RKO (cell line): ENCODE measurements at regions not wholly inside any gene's neighbourhood (a gene's known extent, or its start where the extent isn't known, plus 50 kb on each side); places are given as distances from the start of the nearest gene placed in this dataset.
"Not testable (repeated sequence)": the region's sequence is repeated elsewhere in the genome, so short reads cannot be mapped to it uniquely, and the experiment has no call there.

Experiments
- DNase-seq: peaks from one replicate; pipeline ENCODE4 v3.0.0-alpha.2; 2016; ENCODE audit warnings: low spot score

DNA sequence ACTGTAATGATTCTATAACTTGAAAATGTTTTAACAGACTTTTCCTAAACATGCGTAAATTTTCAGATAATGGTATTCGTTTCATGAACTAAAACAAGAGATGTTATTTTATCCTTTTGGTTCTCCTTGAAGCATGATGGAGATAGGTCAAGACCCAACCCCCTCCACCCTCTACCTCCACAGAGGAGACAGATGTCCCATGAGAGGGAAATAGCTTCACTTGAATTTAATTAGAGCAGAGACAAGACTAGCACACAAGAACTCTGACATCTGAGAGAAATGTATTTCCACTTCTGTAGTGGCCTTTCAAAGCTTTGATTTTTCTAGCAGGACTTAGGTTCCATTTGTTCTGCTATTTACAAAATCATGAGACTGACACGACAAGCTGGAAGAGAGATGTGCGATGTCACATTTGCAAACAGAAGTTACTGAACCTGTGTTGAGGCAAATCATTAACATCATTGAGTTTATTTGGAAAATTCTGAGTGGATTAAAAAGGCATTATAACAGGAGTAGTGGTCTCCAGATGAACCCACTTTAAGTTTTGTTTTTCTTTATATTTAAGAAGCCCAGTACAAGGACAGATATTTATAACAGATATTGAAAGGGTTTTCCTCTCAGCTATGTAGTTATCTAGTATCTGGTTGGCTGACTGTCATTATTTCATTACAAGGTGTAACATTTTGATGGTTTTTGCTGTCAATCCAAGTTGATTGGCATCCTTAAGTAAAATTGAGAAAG is 276.2 kb downstream of the ASXL3 start:
- no peak for DNase-seq

DNA sequence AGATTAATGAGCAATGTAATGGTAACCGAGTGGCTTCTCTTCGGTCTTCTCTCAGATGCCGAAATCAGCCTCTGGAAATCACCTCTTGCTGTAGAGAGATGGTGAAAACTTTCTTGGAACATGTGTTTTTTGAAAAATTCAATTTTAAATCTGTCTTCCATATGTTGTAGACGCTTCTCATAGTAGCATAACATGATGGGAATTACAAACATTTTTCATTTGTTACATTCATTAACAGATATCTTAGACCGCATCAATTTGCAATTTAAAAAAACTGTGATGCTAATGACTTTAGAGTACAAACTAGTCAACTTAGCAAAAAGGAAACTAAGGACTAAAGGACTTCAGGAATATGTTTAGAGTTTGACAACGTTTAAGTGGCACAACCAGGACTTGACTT is 275.2 kb downstream of the ASXL3 start:
- no peak for DNase-seq

DNA sequence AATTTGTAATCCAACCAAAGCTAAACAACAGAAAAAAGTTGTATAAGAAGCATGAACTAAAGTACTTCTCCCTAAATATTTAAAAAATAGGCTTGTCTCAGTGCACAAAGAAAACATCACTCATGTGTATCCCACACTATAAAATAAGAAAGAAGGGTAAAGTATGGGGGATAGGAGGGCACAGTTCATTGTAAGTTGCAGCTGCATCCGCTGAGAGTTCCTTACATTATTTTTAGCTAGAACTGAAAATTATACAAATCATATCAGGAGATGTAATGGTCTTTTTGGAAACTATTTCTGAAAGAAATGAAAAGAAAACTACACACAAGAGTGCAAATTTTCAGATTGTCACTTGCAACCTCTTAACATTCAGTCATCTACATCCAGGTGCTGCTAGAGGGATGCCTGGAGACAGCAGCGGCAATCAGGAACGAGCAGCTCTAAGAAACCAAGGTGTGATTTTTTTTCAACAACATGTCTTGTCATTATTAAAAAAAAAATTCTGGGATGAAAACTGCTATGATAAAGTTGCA is 273.6 kb downstream of the ASXL3 start:
- no peak for DNase-seq

DNA sequence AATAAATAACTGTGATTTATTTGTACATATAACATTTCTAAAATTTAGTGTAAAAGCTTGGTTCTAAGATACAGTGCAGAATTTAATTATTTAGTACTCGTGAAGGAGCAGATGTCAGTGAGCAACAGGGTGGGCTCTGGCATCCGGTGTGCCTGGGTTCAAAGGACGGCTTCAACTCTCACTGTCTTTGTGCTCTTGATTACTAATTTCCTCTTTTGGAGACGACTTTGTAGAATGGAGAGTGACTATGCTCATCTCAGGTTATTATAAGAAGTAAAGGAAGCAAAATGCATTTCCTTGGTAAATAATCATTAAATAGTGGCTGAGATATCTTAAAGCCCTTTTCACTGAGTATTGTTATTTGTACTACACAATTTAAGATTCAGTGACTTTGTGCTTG is 271.7 kb downstream of the ASXL3 start:
- no peak for DNase-seq

DNA sequence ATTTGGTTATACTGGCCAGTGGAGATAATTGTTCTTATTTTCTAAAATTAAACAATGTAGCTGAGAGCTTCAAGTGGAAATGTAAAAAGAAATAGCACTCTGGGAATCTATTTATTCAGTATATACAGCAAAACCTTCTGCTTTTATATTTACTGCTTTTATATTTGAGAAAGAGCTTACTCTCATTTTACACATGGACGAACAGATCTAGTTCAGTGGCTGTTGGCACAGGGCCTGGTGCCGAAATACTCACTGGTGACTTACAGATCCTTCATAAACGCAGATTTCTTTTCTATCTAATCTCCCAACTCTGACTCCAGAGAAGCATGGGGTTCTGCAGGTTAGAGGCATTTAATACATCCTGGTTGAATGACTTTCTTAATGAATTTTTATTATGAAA is 266.2 kb downstream of the ASXL3 start:
- DNase-seq, result no peak

DNA sequence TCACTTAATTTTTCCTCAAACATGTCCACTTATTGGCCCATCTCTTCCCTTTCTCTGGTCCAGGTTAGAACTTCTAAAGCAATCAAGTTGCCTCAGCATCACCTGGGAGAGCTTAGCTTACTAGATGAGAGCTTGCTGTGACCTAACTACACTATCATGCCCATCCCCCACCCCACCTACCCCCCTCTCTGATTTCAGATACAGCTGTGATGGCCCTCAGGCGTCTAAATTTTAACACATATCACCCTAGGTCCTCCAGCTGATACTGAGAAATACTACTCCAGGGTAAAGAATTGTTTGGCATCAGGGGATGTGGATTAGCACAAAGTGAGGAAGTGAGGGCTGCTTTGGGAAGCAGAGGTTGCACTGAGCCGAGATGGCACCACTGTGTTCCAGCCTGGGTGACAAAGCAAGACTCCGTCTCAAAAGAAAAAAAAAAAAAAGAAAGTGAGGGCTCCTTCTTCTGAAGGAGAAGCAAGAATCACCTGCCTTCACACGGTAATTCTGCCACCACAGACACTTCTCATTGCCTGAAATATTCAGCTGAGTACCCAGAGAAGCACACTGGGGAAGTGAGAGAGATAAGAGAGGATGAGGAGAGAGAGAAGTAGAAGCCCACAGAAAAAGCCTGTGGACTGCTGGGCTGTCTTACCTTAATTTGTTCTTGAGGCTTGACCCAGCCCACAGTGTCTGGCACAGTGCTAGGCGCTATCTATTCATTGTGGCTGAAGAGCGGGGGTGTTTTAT is 263.4 kb downstream of the ASXL3 start:
- no peak for DNase-seq

DNA sequence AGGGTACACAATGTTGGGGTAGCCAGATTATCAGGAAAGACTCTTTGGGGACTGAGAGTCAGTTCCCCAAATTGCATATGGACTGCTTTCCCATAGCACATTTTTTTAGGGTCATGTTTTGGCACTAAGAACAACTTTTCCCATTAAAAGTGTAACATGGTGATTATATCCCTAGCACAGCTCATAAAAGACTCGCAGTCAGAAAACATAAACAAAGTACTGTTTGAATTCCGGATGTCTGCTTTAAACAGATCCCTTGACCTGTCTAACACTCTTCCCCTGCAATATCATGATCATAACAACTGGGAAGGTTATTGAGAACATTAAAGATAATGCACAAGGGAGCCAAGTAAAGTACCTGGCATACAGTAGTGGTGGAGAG is 262.2 kb downstream of the ASXL3 start:
- DNase-seq, result no peak

DNA sequence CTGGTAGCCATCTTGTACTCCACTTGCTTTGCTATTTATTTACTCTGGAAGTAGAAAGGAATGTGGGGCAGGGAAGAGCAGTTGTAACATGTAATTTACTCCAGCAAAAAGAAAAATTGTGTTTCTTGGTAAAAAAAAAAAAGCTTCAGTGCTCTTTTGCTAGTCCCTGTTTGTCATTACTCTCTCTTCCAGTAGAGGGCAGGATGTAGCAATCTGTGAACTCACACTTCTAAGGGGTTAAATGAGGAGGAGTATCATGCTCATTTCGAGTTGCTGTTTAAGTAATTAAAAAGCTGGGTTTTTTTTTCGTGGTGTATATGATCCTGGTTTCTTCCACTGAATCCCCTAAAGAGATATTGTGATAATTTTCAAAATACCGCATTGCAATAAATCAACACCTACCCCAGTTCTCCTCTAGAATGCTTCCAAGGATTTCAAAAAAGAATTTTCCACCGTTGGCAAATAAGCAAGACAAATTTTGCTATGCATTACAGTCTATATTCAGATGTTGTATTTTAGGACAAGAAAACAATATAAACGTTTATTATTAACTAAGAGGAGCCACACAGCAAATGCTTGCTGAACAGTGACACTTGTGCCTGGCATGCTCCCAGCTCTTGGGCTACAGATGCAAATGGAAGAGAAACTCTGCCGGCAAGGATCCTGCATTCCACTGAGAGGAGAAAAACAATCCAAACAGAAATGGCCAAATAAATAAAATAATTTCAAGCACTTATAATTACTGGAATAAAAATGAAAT is 261.6 kb downstream of the ASXL3 start:
- peak; percentile 59 for DNase-seq

DNA sequence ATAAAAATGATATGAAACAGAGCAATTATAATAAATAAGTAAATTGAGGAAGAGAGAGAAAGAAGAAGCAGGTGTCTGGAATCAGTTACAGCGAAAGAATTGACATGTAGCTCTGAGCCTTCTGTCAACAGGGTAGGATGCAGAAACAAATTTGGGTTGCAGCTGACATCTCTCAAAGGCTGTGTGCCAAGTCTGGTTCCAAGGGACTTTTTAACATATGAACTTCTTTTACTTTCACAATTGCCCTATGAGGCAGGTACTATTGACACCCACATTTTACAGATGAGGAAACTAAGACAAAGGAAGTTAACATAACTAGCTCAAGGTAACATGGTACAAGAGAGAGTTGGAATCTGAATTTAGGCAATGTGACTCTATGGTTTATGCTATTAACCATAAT is 260.0 kb downstream of the ASXL3 start:
- DNase-seq, result no peak

DNA sequence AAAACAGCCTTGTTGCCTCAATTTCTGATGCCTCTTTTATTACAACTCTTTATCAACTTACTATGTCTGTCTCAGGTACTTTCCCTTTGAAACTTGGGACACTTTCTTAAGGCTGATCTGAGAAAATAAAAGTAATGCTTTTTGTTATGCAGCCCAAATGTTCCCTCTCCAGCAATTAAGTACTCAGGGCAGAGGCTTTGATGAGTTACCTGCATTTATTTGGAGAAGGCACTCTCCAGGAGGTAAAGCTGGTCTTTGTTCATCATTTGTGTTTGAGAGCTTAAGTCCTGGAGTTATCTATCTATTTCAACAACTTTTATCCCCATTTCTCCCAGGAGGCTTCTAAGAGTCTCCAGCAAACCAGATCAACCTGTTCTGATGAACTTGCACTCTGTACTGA is 259.2 kb downstream of the ASXL3 start:
- DNase-seq, result no peak

DNA sequence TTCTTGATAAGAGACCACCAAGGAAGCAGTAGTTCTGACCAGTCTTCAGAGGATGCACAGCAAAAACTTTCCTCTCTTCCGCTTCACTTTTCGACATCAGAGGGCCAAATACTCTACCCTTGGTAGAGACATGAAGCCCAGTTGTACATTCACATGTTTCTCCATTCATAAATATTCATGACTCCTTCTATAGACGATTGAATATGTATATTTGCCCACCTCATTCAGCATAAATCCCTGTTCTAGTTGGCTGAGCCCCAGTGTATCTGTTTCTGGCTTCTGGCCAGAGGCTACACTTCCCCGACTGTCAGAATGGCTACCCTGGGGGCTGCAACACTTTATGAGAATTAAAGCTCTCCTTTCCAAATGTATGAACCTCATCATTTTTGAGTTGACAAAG is 258.5 kb downstream of the ASXL3 start:
- DNase-seq, result no peak

DNA sequence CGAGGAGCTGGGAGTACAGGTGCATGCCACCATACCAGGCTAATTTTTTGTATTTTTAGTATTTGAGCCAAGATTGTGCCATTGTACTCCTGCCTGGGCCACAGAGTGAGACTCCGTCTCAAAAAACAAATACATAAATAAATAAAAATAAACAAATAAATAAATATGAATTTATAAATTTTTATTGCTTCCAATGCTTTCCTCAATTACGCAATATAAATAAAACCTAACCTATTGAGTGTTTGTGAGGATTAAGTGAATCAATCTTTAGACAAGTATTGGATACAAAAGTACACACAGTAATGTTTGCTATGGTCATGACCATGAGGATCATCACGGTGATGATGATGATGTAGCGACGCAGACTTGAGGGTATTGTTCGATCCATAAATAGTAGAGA is 257.4 kb downstream of the ASXL3 start:
- no peak for DNase-seq

DNA sequence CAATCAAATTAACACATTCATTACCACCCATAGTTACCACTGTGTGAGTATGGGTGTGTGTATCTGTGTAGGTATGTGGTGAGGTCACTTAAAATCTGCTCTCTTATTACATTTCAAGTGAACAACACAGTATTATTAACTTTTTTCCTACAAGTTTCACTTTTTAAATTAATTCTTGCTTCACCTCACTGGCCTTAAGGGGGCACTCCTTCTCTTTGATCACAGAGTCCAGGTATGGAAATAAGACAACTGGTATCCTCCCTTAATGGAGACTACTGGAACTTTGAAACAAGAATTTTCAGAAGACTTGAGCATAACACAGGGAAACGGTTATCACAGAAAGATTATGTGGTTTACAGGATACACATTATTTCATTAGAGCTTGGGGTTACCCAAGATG is 255.8 kb downstream of the ASXL3 start:
- DNase-seq, result no peak

DNA sequence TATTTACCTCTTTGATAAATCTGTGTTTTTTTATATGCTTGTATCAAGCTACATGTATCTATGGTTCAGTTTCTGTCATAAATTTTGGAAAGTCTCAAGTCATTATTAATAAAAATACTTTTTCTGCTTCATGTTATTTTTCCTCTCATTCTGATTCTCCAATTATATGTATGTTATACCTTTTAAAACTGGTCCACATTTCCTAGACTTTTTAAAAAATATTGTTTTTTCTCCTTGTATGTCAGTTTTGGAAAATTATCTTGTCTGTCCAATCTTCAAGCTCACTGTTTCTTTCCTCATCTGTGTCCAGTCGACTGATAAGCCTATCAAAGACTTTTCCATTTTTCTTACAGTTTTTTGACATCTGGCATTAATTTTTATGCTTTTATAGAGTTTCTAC is 253.4 kb downstream of the ASXL3 start:
- no peak for DNase-seq

DNA sequence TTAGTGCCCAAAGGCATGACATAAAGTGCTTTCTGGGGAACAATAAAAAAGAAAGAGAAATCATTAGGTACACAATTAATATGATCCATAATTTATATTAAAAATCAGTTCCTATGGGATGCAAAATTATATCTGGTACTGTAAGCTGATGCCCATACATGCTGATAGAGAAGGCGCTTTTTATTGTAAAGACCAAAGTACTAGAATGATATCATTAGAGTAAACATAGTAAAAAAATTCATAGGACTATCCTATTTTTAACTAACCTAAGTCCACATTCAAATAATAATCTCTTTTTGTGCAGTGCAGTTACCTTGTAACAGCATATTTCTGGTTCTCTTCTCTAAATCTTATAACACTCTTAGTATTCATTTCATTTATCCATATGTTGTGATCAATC is 252.2 kb downstream of the ASXL3 start:
- no peak for DNase-seq

DNA sequence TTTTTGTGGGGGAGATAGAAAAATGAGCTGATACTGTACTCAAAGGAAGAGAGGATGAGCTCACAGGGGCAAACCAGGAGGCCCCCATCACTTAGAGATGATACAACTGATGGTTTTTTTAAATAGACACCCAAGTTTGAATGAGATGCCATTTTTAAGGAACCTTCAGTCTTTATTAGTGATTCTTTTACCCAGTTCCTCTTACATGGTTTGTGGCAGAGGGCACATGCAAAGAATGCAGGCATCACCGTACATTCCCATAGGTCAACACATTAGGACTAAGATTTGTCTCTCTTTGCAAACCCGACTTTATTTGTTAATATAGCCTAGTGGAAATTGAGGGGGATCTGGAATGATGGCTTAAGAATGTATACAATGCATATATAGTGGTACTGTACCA is 250.9 kb downstream of the ASXL3 start:
- DNase-seq, result no peak

DNA sequence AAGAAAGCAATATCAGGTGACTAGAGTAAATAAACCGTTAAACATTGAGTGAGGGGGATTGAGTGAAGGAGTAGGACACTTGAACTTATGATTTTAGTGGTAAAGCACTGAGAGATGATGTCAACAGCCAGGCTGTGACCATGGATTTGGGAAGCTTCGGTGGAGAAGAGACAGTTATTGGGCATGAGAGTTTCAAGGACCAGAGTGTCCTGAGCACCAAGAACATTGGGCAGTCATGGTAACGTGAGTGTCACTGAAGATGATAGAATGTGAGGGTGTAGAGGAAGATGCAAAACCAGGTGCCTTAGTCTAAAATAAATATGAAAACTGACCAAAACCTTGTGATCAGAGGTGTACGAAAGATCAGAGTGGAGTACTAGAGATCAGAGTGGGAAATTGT is 248.1 kb downstream of the ASXL3 start:
- DNase-seq, result no peak

DNA sequence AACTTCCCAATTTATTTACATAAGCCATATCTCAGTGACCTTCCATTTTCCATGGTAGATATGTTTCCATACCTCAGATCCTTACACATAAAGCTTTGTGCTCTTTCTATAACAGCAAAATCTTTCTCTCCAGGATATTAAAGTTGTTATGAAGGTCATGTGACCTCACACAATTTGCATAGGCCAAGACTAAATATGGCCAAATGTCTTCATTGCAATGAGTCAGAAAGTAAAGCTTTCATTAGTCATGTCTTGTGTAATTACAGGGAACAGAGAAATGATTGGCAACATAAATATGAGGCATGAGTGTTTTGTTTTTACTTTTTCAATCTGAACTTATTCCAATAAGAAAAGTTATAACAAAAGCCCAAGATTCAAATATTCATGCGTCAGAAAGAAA is 243.5 kb downstream of the ASXL3 start:
- peak; percentile 55 for DNase-seq

DNA sequence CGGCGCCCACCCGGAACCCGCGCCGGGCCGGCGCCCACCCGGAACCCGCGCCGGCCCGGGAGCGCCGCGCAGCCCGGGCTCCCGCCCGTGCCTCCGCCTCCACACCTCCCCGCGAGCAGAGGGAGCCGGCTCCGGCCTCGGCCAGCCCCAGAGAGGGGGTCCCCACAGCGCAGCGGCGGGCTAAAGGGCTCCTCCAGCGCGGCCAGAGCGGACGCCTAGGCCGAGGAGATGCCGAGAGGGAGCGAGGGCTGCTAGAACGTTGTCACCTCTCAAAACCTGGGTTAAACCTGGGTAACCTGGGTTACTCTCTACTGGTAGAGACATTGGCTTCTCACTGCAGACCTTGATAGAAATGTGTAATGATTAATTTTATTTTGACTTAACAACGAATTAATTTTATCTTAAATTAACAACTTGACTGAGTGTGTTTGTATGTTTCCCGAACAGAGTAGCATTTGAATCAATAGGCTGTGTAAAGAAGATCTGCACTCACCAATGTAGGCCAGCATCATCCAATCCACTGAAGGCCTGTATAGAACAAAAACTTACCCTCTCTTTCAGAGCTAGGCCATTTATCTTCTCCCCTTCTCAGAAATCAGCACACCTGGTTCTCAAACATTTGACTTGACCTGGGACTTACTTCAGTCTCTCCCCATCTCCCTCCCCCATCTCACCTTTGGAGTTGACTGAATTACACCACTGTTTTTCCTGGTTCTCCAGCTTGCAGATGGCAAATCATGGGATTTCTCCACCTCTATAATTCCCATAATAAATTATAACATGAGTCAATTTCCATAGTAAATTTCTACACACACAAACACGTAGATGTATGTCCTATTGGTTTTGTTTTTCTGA is 242.7 kb downstream of the ASXL3 start:
- DNase-seq, result no peak

DNA sequence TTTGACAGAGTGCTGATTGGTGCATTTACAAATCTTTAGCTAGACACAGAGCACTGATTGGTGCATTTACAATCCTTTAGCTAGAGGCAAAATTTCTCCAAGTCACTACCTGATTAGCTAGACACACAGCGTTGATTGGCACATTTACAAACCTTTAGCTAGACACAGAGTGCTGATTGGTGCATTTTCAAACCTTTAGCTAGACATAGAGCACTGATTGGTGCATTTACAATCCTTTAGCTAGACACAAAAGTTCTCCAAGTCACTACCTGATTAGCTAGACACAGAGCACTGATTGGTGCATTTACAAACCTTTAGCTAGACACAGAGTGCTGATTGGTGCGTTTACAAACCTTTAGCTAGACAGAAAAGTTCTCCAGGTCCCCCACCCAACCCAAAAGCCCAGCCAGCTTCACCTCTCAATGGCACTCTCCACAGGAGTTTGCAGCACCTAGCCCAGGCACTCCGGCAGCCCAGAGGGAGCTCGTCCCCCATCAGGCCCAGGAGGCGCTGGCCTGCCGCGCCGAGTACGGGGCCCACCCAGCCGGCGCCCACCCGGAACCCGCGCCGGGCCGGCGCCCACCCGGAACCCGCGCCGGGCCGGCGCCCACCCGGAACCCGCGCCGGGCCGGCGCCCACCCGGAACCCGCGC is 241.8 kb downstream of the ASXL3 start:
- DNase-seq, result not testable (repeated sequence)

DNA sequence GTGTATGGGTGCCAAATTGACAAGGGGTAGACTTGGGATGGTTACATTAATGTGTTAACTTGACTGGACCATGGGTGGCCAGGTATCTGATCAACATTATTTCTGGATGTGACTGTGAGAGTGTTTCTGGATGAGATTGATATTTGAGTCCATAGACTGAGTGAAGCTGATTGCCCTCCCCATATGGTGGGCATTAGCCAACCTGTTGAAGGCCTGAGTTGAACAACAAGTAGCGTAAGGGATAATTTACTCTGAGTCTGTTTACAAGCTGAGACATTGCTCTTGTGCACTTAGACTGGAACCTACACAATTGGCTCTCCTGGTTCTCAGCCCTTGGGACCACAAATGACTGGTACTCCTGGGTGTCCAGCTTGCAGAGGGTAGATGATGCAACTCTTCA is 240.1 kb downstream of the ASXL3 start:
- DNase-seq, result no peak
